ENCODE measurements at regions not wholly inside any gene's neighbourhood (a gene's known extent, or its start where the extent isn't known, plus 50 kb on each side); places are given as distances from the start of the nearest gene placed in this dataset.

- TF ChIP-seq CTCF (IDR thresholded peaks at IDR 0.05) (no peak), ZFX (IDR thresholded peaks at IDR 0.05; ENCODE audit: borderline replicate concordance) (no peak)
These were observed 147.0 kb upstream of the SLITRK3 start for GRCh38 chr3:165343185-165343584.

Measured in 22Rv1 (cell line).